Left lung (tissue), 4 donors: ENCODE measurements at regions not wholly inside any gene's neighbourhood (a gene's known extent, or its start where the extent isn't known, plus 50 kb on each side); places are given as distances from the start of the nearest gene placed in this dataset.

Source experiments
- ATAC-seq: fragments of 200-7000 bp; cut with Tn5 transposase; one replicate; pipeline ENCODE4 v1.9.1; 2020; ENCODE audit warnings: moderate library complexity
- DNase-seq, 4 donors: peaks; one replicate each; pipeline ENCODE4 v3.0.0-alpha.2; 2013 to 2020
- H3K27ac ChIP-seq, 2 donors: fragments of 200-600 bp; sonication (generic) in 1 of 2; one replicate each; pipeline versions ENCODE4 v1.5.0 to v1.8.0; 2020 to 2021
- H3K27me3 ChIP-seq, 2 donors: fragments of 200-600 bp; sonication (generic) in 1 of 2; one replicate each; pipeline versions ENCODE4 v1.5.0 to v1.8.0; 2020 to 2021
- H3K36me3 ChIP-seq, 2 donors: fragments of 200-600 bp; sonication (generic) in 1 of 2; one replicate each; pipeline versions ENCODE4 v1.5.0 to v1.8.0; 2020 to 2021
- H3K4me1 ChIP-seq, 2 donors: fragments of 200-600 bp; one replicate each; pipeline ENCODE4 v1.8.0; 2021
- H3K4me3 ChIP-seq, 2 donors: fragments of 200-600 bp; sonication (generic) in 1 of 2; one replicate each; pipeline versions ENCODE4 v1.5.0 to v1.8.0; 2020 to 2021; ENCODE audit warnings: mild to moderate bottlenecking in 1 of 2
- H3K9me3 ChIP-seq, 2 donors: fragments of 200-600 bp; sonication (generic) in 1 of 2; one replicate each; pipeline versions ENCODE4 v1.5.0 to v1.8.0; 2020 to 2021
- intact Hi-C, 2 donors: fragments of 100-400 bp; cut with DNase I; formaldehyde crosslinking; loops; one replicate each; pipeline versions ENCODE4 v1.11.2 to v1.14.2; 2022
- TF ChIP-seq, protein P1 (sequence below), 2 donors: fragments of 200-600 bp; sonication (generic) in 1 of 2; IDR thresholded peaks; one replicate each; pipeline versions ENCODE4 v1.5.0 to v1.8.0; 2021; ENCODE audit warnings: antibody characterized with exemption in 2 of 2
- donor health status: DM: no; HTN: yes; CAD: no.
- donor health status: DM: no; HTN: no; CAD: no.

DNA sequence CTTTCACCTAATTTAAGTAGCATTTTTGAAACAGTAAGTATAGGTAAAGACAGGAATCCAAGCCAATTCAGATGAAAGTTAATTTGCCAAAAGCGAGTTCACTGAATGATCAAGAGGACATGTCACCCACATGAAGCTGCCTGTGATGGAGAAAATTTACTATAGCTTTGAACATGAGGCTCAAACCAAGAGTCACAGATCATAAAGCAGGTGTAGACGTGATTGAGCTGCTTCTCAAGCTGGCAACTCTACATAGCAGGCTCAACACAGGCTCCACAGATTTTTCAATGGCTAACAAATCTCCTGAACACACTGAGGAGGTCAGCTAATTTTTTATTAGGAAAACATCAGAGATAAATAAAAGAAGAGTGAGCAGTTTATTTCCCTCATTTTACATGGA is 173.7 kb downstream of the FAM114A2 start:
- TF ChIP-seq, protein P1, sequence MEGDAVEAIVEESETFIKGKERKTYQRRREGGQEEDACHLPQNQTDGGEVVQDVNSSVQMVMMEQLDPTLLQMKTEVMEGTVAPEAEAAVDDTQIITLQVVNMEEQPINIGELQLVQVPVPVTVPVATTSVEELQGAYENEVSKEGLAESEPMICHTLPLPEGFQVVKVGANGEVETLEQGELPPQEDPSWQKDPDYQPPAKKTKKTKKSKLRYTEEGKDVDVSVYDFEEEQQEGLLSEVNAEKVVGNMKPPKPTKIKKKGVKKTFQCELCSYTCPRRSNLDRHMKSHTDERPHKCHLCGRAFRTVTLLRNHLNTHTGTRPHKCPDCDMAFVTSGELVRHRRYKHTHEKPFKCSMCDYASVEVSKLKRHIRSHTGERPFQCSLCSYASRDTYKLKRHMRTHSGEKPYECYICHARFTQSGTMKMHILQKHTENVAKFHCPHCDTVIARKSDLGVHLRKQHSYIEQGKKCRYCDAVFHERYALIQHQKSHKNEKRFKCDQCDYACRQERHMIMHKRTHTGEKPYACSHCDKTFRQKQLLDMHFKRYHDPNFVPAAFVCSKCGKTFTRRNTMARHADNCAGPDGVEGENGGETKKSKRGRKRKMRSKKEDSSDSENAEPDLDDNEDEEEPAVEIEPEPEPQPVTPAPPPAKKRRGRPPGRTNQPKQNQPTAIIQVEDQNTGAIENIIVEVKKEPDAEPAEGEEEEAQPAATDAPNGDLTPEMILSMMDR (IDR thresholded peaks at IDR 0.05) = no peak
- Histone ChIP-seq H3K4me1 (no peaks in the 10 kb centered on the region), H3K27me3 (no peaks in the 10 kb centered on the region), H3K27ac (no peak overlapping the region), H3K4me3 (no peak overlapping the region), H3K9me3 (no peaks in the 10 kb centered on the region), H3K36me3 (no peaks in the 10 kb centered on the region)
- no peak for ATAC-seq
- no peak for DNase-seq
- intact Hi-C loops = no loop called here

DNA sequence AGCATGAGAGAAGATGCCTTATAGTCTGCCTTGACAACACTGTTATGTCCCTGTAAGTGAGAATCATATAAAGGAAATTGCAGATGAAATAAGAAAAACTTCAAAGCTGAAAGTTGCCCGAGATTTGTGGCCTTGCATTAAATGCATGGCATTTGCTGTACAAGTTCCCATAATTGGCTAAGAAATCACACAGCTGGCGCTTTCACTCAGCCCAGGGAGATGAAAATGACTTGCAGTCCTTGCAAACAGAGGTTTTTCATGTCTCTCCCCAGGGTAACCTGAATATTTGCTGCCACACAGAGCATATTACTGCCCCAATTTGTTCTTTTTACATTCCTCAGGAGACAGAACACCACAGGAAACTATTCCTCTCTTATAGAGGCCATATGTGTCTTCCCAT is 174.8 kb downstream of the FAM114A2 start:
- DNase-seq (no peak), ATAC-seq (no peak)
- TF ChIP-seq, protein P1 (IDR thresholded peaks at IDR 0.05) = no peak
- no peaks in the 10 kb centered on the region for H3K9me3 ChIP-seq
- H3K4me1 ChIP-seq = no peaks in the 10 kb centered on the region
- H3K27ac ChIP-seq = no peak overlapping the region
- no peaks in the 10 kb centered on the region for H3K27me3 ChIP-seq
- no peak overlapping the region for H3K4me3 ChIP-seq
- no peaks in the 10 kb centered on the region for H3K36me3 ChIP-seq
- intact Hi-C loops = no loop called here
